T-helper 1 cell treated with Interleukin-12 subunit alpha and Interleukin-12 subunit beta and Interleukin-4 antibody, amounts not matched to agents 30 μg/mL and 1 μg/mL, for 36 hours (primary cell): ENCODE measurements at regions not wholly inside any gene's neighbourhood (a gene's known extent, or its start where the extent isn't known, plus 50 kb on each side); places are given as distances from the start of the nearest gene placed in this dataset.

Source experiments
- H3K27ac Mint-ChIP-seq: one replicate; pipeline ENCODE4 v1.8.0; 2021; ENCODE audit warnings: mild to moderate bottlenecking, mixed read lengths
- H3K27me3 Mint-ChIP-seq: one replicate; pipeline ENCODE4 v1.8.0; 2021; ENCODE audit warnings: low read depth, mixed read lengths
- H3K36me3 Mint-ChIP-seq: one replicate; pipeline ENCODE4 v1.8.0; 2021; ENCODE audit warnings: low read depth, mixed read lengths
- H3K4me1 Mint-ChIP-seq: one replicate; pipeline ENCODE4 v1.8.0; 2021; ENCODE audit warnings: low read depth, mixed read lengths
- H3K4me3 Mint-ChIP-seq: one replicate; pipeline ENCODE4 v1.8.0; 2021; ENCODE audit warnings: mild to moderate bottlenecking, moderate library complexity, mixed read lengths
- H3K9me3 Mint-ChIP-seq: one replicate; pipeline ENCODE4 v1.8.0; 2021; ENCODE audit warnings: mixed read lengths

DNA sequence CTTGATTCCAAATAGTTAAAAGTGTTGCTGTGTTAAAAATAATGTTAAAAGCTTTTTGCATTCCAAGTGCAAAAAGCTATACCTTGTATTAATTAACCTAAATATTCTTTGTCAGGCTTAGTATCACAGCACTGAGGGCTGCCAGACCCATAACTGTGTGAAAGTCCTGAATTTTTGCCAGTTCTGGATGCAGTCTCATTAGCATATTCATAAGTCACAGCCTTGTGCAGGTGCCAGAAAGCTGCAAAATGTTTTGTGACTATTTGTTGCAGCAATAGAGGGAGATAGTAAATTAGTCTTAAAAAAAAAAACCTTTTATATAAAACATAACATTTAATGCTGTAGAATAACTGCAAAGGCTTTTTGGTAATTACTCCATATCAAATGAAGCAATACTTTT, 56.6 kb downstream of the SLITRK1 start:
- H3K36me3 Mint-ChIP-seq: no peaks in the 10 kb centered on the region
- H3K4me3 Mint-ChIP-seq: no peak overlapping the region
- H3K27ac Mint-ChIP-seq: no peak overlapping the region
- H3K27me3 Mint-ChIP-seq: no peaks in the 10 kb centered on the region
- H3K4me1 Mint-ChIP-seq: no peaks in the 10 kb centered on the region
- peaks cover 4% of the 10 kb centered on the region for H3K9me3 Mint-ChIP-seq

DNA sequence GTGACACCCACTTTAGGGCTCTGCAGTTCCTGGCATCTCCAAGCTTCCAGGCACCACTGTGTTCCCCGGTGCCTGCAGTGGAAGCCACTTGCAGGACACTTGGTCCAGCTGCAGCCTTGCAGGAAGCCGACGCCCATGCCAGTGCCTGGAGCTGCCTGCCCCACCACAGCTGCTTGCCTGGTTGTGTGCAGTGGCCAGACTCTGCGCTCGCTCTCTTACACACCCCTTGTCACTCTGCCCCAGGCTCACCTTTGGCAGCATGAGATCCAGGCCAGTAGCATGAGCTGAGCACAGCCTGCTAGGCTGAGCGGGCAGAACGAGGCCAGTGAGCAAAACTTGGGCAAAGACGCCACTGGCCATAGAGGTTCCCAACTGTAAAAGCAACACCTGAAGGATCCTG, 57.7 kb downstream of the SLITRK1 start:
- no peak overlapping the region for H3K4me3 Mint-ChIP-seq
- H3K36me3 Mint-ChIP-seq: no peaks in the 10 kb centered on the region
- no peaks in the 10 kb centered on the region for H3K27me3 Mint-ChIP-seq
- no peaks in the 10 kb centered on the region for H3K4me1 Mint-ChIP-seq
- peaks cover 4% of the 10 kb centered on the region for H3K9me3 Mint-ChIP-seq
- no peak overlapping the region for H3K27ac Mint-ChIP-seq

GRCh38 chr13:83824120-83824519, 58.2 kb downstream of the SLITRK1 start:
- H3K27ac Mint-ChIP-seq: no peak overlapping the region
- no peaks in the 10 kb centered on the region for H3K36me3 Mint-ChIP-seq
- H3K27me3 Mint-ChIP-seq: no peaks in the 10 kb centered on the region
- H3K9me3 Mint-ChIP-seq: peaks cover 4% of the 10 kb centered on the region
- H3K4me1 Mint-ChIP-seq: no peaks in the 10 kb centered on the region
- no peak overlapping the region for H3K4me3 Mint-ChIP-seq

DNA sequence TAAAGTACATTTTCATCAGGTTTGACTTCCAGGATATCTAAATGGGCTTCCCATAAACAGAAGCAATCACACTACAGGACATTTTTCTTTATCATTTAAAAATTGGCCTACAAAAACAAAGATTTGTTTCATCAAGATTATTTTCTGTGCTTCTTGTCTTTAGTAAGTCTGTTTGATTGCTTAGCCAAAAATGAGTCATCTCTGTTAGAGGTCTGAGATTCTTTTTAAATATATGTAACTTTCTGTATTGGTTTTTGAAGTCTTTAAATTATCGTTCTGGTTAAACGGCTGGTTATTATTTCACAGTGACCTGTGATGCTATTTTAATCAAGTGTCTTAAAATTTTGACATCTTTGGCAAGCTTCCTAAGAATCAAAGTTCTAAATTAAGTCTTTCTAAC, 62.7 kb downstream of the SLITRK1 start:
- Mint-ChIP-seq H3K36me3 (no peaks in the 10 kb centered on the region), H3K27me3 (no peaks in the 10 kb centered on the region), H3K27ac (no peak overlapping the region), H3K9me3 (peaks cover 7% of the 10 kb centered on the region), H3K4me1 (no peaks in the 10 kb centered on the region), H3K4me3 (no peak overlapping the region)

GRCh38 chr13:83819156-83819555, 63.1 kb downstream of the SLITRK1 start:
- H3K27me3 Mint-ChIP-seq: no peaks in the 10 kb centered on the region
- no peak overlapping the region for H3K27ac Mint-ChIP-seq
- H3K4me1 Mint-ChIP-seq: no peaks in the 10 kb centered on the region
- H3K36me3 Mint-ChIP-seq: no peaks in the 10 kb centered on the region
- no peak overlapping the region for H3K4me3 Mint-ChIP-seq
- H3K9me3 Mint-ChIP-seq: peaks cover 7% of the 10 kb centered on the region

DNA sequence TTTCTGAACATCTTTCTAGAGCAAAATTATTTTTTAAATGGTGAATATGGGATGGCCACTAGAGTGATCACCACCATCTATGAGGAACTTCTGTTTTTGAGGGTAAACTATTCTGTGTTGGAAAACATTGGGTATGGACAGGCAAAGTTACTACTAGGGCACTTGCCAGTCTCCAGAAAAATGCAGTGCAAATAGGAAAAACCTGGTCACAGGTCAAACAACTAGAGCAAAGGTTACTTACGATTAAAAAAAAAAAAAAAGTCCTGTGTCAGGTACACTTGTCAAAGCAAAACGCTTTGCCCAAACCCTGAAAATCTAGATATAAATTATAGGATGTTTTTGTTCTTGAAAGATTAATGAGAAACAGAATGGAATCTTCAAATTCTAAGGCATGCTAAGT, 66.2 kb downstream of the SLITRK1 start:
- Mint-ChIP-seq H3K27ac (no peak overlapping the region), H3K27me3 (no peaks in the 10 kb centered on the region), H3K36me3 (no peaks in the 10 kb centered on the region)

DNA sequence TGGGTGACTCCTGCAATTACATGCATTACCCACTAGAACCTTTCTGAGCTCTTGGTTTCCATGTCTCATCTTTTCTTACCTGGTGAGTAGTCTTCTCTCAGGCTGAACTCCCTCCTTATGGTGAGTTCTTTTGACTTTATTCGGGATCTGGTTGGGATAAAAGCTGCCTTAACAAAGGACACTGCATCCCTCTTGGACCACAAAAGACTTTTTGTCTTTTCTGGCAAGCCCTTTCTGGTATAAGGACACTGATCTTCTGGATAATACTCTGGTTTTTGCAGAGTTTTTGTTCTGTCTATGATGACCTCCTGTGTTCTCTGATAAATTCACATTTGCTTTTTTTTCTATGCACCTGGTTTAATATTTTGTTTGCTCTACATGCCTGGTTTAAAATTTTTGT, 66.7 kb downstream of the SLITRK1 start:
- Mint-ChIP-seq H3K27me3 (no peaks in the 10 kb centered on the region), H3K27ac (no peak overlapping the region), H3K4me1 (no peaks in the 10 kb centered on the region), H3K36me3 (no peaks in the 10 kb centered on the region), H3K9me3 (peaks cover 3% of the 10 kb centered on the region), H3K4me3 (no peak overlapping the region)

More for the DNA sequence above, 66.2 kb downstream of the SLITRK1 start:
- H3K4me1 Mint-ChIP-seq: no peaks in the 10 kb centered on the region
- peaks cover 3% of the 10 kb centered on the region for H3K9me3 Mint-ChIP-seq
- H3K4me3 Mint-ChIP-seq: no peak overlapping the region

- H3K27ac Mint-ChIP-seq: no peak overlapping the region
- H3K36me3 Mint-ChIP-seq: no peaks in the 10 kb centered on the region
- no peaks in the 10 kb centered on the region for H3K4me1 Mint-ChIP-seq
- H3K27me3 Mint-ChIP-seq: no peaks in the 10 kb centered on the region
- H3K4me3 Mint-ChIP-seq: no peak overlapping the region
- no peaks in the 10 kb centered on the region for H3K9me3 Mint-ChIP-seq
Observed at GRCh38 chr13:83810136-83810535, 72.1 kb downstream of the SLITRK1 start.

DNA sequence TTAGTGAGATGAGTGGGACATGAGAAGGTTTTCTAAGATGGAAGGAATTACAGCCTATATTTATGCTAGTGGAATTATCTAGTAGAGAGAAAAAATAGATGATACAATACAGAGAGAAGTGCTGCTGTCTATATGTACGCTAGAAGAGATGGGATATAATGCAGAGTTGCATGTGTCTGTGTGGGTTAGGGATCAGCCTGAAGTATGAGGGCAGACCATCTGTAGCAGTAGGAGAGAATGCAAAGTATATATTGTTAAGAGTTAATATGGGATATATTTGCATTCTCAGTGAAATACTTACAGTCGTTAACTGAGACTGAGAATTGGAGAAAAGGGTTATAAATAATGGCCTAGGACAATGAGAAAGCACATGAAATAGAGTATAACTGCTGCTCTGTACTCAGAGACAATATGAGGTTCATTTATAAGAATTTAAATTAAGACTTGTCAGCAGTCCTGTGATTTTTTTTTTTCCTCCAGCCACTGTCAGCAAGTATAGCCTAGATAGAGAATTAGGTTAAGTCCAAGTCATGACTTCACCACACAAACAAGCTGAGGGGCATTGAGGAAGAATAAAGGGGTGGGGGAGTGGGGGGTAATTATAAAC, 77.8 kb downstream of the SLITRK1 start:
- Mint-ChIP-seq H3K27me3 (no peaks in the 10 kb centered on the region), H3K36me3 (no peaks in the 10 kb centered on the region), H3K4me3 (no peak overlapping the region), H3K4me1 (no peaks in the 10 kb centered on the region), H3K27ac (no peak overlapping the region), H3K9me3 (no peaks in the 10 kb centered on the region)

- Mint-ChIP-seq H3K27me3 (no peaks in the 10 kb centered on the region), H3K27ac (no peak overlapping the region), H3K4me1 (no peaks in the 10 kb centered on the region), H3K9me3 (no peaks in the 10 kb centered on the region), H3K36me3 (no peaks in the 10 kb centered on the region), H3K4me3 (no peak overlapping the region)
Observed at GRCh38 chr13:83798731-83799130, 83.5 kb downstream of the SLITRK1 start.

DNA sequence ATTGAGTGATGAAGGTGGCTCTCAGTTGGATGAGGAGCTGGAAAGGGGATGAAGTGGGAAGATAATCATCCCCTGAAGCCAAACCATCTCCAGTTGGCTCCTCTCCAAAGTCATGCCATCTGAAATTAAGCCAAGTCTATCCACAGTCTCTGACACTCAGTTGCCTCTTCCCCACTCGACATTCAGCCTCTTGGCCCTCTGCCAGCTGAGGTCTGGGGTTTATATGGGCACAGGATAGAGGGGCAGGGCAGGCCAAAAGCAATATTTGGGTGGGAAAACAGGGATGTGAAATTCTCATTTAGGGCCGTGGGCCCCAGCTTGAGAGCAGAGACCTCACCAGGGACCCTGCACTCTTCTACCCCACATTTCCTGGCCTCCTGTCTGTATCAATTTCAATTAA, 85.9 kb downstream of the SLITRK1 start:
- no peaks in the 10 kb centered on the region for H3K27me3 Mint-ChIP-seq
- no peaks in the 10 kb centered on the region for H3K4me1 Mint-ChIP-seq
- H3K27ac Mint-ChIP-seq: no peak overlapping the region
- no peak overlapping the region for H3K4me3 Mint-ChIP-seq
- H3K36me3 Mint-ChIP-seq: no peaks in the 10 kb centered on the region
- H3K9me3 Mint-ChIP-seq: no peaks in the 10 kb centered on the region

DNA sequence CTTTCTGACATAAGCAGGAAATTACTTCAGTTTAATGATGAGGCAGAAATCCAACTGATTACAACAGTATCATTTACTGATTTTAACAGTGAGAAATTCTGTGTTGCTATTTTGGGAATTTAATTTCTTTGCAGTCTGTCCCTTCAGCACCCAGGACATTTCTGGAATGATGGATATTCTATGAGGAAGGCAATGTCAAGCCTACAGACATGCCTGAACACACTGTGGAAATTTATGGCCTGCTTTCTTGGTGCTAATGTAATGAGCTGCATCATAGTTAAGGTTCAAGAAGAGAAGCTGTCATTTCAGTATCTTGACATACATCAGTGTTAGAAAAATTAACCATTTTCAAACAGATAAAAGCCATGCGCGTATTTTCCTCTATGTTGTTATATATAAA, 87.7 kb downstream of the SLITRK1 start:
- H3K4me3 Mint-ChIP-seq: no peak overlapping the region
- no peak overlapping the region for H3K27ac Mint-ChIP-seq
- H3K9me3 Mint-ChIP-seq: no peaks in the 10 kb centered on the region
- H3K27me3 Mint-ChIP-seq: no peaks in the 10 kb centered on the region
- H3K4me1 Mint-ChIP-seq: no peaks in the 10 kb centered on the region
- no peaks in the 10 kb centered on the region for H3K36me3 Mint-ChIP-seq

- Mint-ChIP-seq H3K27ac (no peak overlapping the region), H3K9me3 (peaks cover 3% of the 10 kb centered on the region), H3K36me3 (no peaks in the 10 kb centered on the region), H3K4me1 (no peaks in the 10 kb centered on the region), H3K4me3 (no peak overlapping the region), H3K27me3 (no peaks in the 10 kb centered on the region)
Observed at GRCh38 chr13:83780227-83780626, 102.0 kb downstream of the SLITRK1 start.

DNA sequence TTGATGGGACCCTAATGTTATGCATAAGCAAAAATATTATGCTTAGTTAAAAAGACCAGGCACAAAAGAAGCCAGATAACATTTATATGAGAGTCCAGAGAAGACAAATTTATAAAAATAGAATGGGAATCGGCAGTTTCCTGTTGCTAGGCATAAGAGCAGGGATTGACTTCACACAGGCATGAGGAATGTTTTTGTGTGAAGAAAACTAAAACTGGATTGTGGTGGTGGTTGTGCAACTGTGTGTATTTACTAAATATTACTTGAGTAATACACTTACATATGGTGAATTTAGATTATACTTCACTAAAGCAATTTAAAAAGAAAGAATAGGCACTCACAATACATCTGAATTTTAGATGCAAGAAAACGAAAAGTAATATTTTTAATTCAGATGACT, 108.3 kb downstream of the SLITRK1 start:
- no peaks in the 10 kb centered on the region for H3K36me3 Mint-ChIP-seq
- peaks cover 5% of the 10 kb centered on the region for H3K9me3 Mint-ChIP-seq
- H3K4me3 Mint-ChIP-seq: no peak overlapping the region
- no peak overlapping the region for H3K27ac Mint-ChIP-seq
- no peaks in the 10 kb centered on the region for H3K27me3 Mint-ChIP-seq
- no peaks in the 10 kb centered on the region for H3K4me1 Mint-ChIP-seq

- peaks cover 4% of the 10 kb centered on the region for H3K9me3 Mint-ChIP-seq
- H3K36me3 Mint-ChIP-seq: no peaks in the 10 kb centered on the region
- no peak overlapping the region for H3K4me3 Mint-ChIP-seq
- H3K27ac Mint-ChIP-seq: no peak overlapping the region
- no peaks in the 10 kb centered on the region for H3K27me3 Mint-ChIP-seq
- H3K4me1 Mint-ChIP-seq: no peaks in the 10 kb centered on the region
Observed at GRCh38 chr13:83765796-83766195, 116.5 kb downstream of the SLITRK1 start.

- no peaks in the 10 kb centered on the region for H3K36me3 Mint-ChIP-seq
- no peak overlapping the region for H3K4me3 Mint-ChIP-seq
- H3K27ac Mint-ChIP-seq: no peak overlapping the region
- no peaks in the 10 kb centered on the region for H3K4me1 Mint-ChIP-seq
- peaks cover 15% of the 10 kb centered on the region for H3K9me3 Mint-ChIP-seq
- H3K27me3 Mint-ChIP-seq: no peaks in the 10 kb centered on the region
Observed at GRCh38 chr13:83761631-83762030, 120.6 kb downstream of the SLITRK1 start.
